ENCODE measurements at regions not wholly inside any gene's neighbourhood (a gene's known extent, or its start where the extent isn't known, plus 50 kb on each side); places are given as distances from the start of the nearest gene placed in this dataset.

GRCh38 chr11:13880634-13881033, 81.9 kb upstream of the SPON1 start:
- H3K4me1 Mint-ChIP-seq: peaks cover 3 to 6% of the 10 kb centered on the region in 2 experiments; a peak in 2 of 4 replicates
- H3K4me3 Mint-ChIP-seq: no peak overlapping the region

More at GRCh38 chr11:13880634-13881033, 81.9 kb upstream of the SPON1 start:
- Histone ChIP-seq H3K27ac (ENCODE audit: insufficient read length, low read depth, low read length) (no peak overlapping the region), H4K91ac (ENCODE audit: insufficient read length, low read depth, low read length) (no peak overlapping the region), H2BK120ac (ENCODE audit: low read depth, low read length, poor library complexity, severe bottlenecking) (no peak overlapping the region), H3K23me2 (ENCODE audit: insufficient read length, low read depth, low read length, poor library complexity, severe bottlenecking) (no peaks in the 10 kb centered on the region), H3K4me2 (ENCODE audit: insufficient read depth, insufficient read length, low read length) (no peak overlapping the region), H3K9ac (ENCODE audit: extremely low read depth, insufficient read length, low read length) (no peak overlapping the region), H4K8ac (replicated peaks; ENCODE audit: insufficient read length, low read depth, low read length) (no peak overlapping the region), H3K23ac (ENCODE audit: insufficient read length, low read depth, low read length) (no peak overlapping the region), H3K79me2 (ENCODE audit: insufficient read depth, low read length) (no peaks in the 10 kb centered on the region), H2BK12ac (ENCODE audit: insufficient read length, low read depth, low read length) (no peak overlapping the region), H3K14ac (ENCODE audit: insufficient read depth, low read length) (no peak overlapping the region), H2BK5ac (ENCODE audit: insufficient read length, low read length) (no peak overlapping the region), H4K20me1 (ENCODE audit: control insufficient read depth, insufficient read depth, insufficient read length) (no peaks in the 10 kb centered on the region), H2BK15ac (ENCODE audit: low read depth, low read length) (no peak overlapping the region), H4K5ac (ENCODE audit: insufficient read length, low read depth, low read length) (no peak overlapping the region), H3K4me1 (ENCODE audit: insufficient read depth, low read length) (no peaks in the 10 kb centered on the region), H3K27me3 (ENCODE audit: insufficient read depth, low read length) (no peaks in the 10 kb centered on the region), H2BK20ac (ENCODE audit: low read depth, low read length, poor library complexity, severe bottlenecking) (no peak overlapping the region), H3K9me3 (ENCODE audit: control insufficient read depth, low read depth, low read length) (no peaks in the 10 kb centered on the region), H3T11ph (ENCODE audit: low read length) (no peak overlapping the region), H3K4ac (ENCODE audit: low read depth, low read length) (no peak overlapping the region), H3K79me1 (ENCODE audit: insufficient read depth, low read depth, low read length, poor library complexity, severe bottlenecking) (no peaks in the 10 kb centered on the region), H3K56ac (ENCODE audit: insufficient read length, low read depth, low read length) (no peak overlapping the region), H2AK5ac (ENCODE audit: insufficient read length, low read length) (no peak overlapping the region), H3K18ac (ENCODE audit: insufficient read length, low read depth, low read length) (no peak overlapping the region), H2AFZ (ENCODE audit: low read length) (no peak overlapping the region)
- H3K36me3 Mint-ChIP-seq (ENCODE audit: insufficient read depth in 1 of 3, low read depth in 3 of 3): no peaks in the 10 kb centered on the region
- WGBS (ENCODE audit: extremely low coverage, insufficient read length, low lambda C conversion rate): no CpG with 5 or more reads among the region's 2 CpGs
- DNase-seq: no peak
- TF ChIP-seq CTCF (conservative IDR thresholded peaks at IDR 0.05): no peak
- no peaks in the 10 kb centered on the region for H3K9me3 Mint-ChIP-seq
- no peaks in the 10 kb centered on the region; the same call in none of the 2 replicates for H3K27me3 Mint-ChIP-seq (ENCODE audit: low read depth)
- H3K27ac Mint-ChIP-seq: peak overlapping the region in 1 of 3 experiments; percentile 13; a peak in 2 of 7 replicates

All from H9 (cell line).